Hepatocyte (in vitro differentiated cells): ENCODE measurements at regions not wholly inside any gene's neighbourhood (a gene's known extent, or its start where the extent isn't known, plus 50 kb on each side); places are given as distances from the start of the nearest gene placed in this dataset.

ENCODE experiments used
- CTCF ChIP-seq: fragments of 200-600 bp; sonication (generic); IDR thresholded peaks from 2 replicates; pipeline ENCODE4 v1.5.1; 2016; ENCODE audit warnings: antibody characterized with exemption, mild to moderate bottlenecking; ENCODE audit not compliant: poor library complexity
- EZH2 ChIP-seq: fragments of 200-600 bp; sonication (generic); IDR thresholded peaks from 2 replicates; pipeline ENCODE4 v1.6.1; 2016; ENCODE audit warnings: antibody characterized with exemption, mild to moderate bottlenecking, borderline replicate concordance
- EZH2phosphoT487 ChIP-seq: fragments of 200-600 bp; sonication (generic); IDR thresholded peaks from one replicate; pipeline ENCODE4 v1.6.1; 2018; ENCODE audit warnings: antibody characterized with exemption, mild to moderate bottlenecking, low read depth, moderate library complexity; ENCODE audit not compliant: unreplicated experiment, severe bottlenecking

- no peak for TF ChIP-seq CTCF
- TF ChIP-seq EZH2 = no peak
- no peak for TF ChIP-seq EZH2phosphoT487
These were observed 151.8 kb downstream of the ESM1 start for GRCh38 chr5:54833590-54833989.
